IMR-90 (cell line): ENCODE measurements at regions not wholly inside any gene's neighbourhood (a gene's known extent, or its start where the extent isn't known, plus 50 kb on each side); places are given as distances from the start of the nearest gene placed in this dataset.

Source experiments
- ATAC-seq: fragments of 200-7000 bp; cut with Tn5 transposase; 2 replicates; pipeline ENCODE4 v1.9.1; 2020; ENCODE audit warnings: low read depth, mild to moderate bottlenecking, moderate library complexity
- BruUV-seq: library from RNA; stranded (reverse); fragments of 400-500 nt; replicated peaks from 2 replicates; lab custom pipeline; 2021; lab: Mats Ljungman, UMichigan
- CTCF ChIA-PET: fragments of 300-600 bp; formaldehyde crosslinking; extraction: SDS; loops from one replicate; lab custom pipeline; 2021; ENCODE audit warnings: antibody characterized with exemption; lab: Yijun Ruan, JAX
- POLR2A ChIA-PET: fragments of 300-600 bp; sonication (Branson Sonifier 250); formaldehyde crosslinking; loops from one replicate; lab custom pipeline; 2022; ENCODE audit warnings: antibody characterized with exemption; ENCODE audit not compliant: unreplicated experiment; lab: Charles Lee
- DNase-seq: peaks from one replicate; pipeline ENCODE4 v3.0.0; 2013
- H2AFZ ChIP-seq: replicated peaks from 2 replicates; pipeline ENCODE3; 2013; ENCODE audit warnings: low read length, mild to moderate bottlenecking; ENCODE audit not compliant: poor library complexity
- H2AK5ac ChIP-seq: 2 replicates; pipeline ENCODE4 v1.6.1; 2013; ENCODE audit warnings: low read depth, low read length, inconsistent platforms
- H2AK9ac ChIP-seq: replicated peaks from 2 replicates; pipeline ENCODE3; 2013; ENCODE audit warnings: mild to moderate bottlenecking, low read depth, low read length, moderate library complexity; ENCODE audit not compliant: poor library complexity
- H2BK120ac ChIP-seq: 2 replicates; pipeline ENCODE4 v1.6.1; 2013; ENCODE audit warnings: low read depth, low read length, inconsistent platforms
- H2BK15ac ChIP-seq: 3 replicates; pipeline ENCODE4 v1.6.1; 2013; ENCODE audit warnings: low read depth, low read length, inconsistent platforms
- H2BK20ac ChIP-seq: 2 replicates; pipeline ENCODE4 v1.6.1; 2013; ENCODE audit warnings: low read depth, mild to moderate bottlenecking, inconsistent platforms, low read length, moderate library complexity
- H2BK5ac ChIP-seq: 2 replicates; pipeline ENCODE4 v1.6.1; 2013; ENCODE audit warnings: mild to moderate bottlenecking, low read depth, low read length, inconsistent platforms; ENCODE audit not compliant: poor library complexity, severe bottlenecking
- H3K14ac ChIP-seq: replicated peaks from 2 replicates; pipeline ENCODE4 v1.6.1; 2013; ENCODE audit warnings: low read depth, low read length, inconsistent platforms
- H3K18ac ChIP-seq: 2 replicates; pipeline ENCODE4 v1.6.1; 2013; ENCODE audit warnings: low read depth, low read length, control low read depth
- H3K23ac ChIP-seq: 2 replicates; pipeline ENCODE4 v1.6.1; 2013; ENCODE audit warnings: low read depth, low read length, inconsistent platforms
- H3K27ac ChIP-seq: 2 replicates; pipeline ENCODE4 v1.5.1; 2013; ENCODE audit warnings: mild to moderate bottlenecking, control low read depth, low read length; ENCODE audit not compliant: insufficient read depth
- H3K27me3 ChIP-seq: 2 replicates; pipeline ENCODE4 v1.6.1; 2013; ENCODE audit warnings: low read length; ENCODE audit not compliant: control insufficient read depth, insufficient read depth
- H3K36me3 ChIP-seq: 2 replicates; pipeline ENCODE4 v1.6.1; 2013; ENCODE audit warnings: low read length, mixed read lengths; ENCODE audit not compliant: control insufficient read depth, insufficient read depth
- H3K4ac ChIP-seq: 2 replicates; pipeline ENCODE4 v1.6.1; 2013; ENCODE audit warnings: low read depth, low read length, inconsistent platforms
- H3K4me1 ChIP-seq: 2 replicates; pipeline ENCODE4 v1.6.1; 2013; ENCODE audit warnings: low read length, mixed read lengths; ENCODE audit not compliant: control insufficient read depth, insufficient read depth
- H3K4me2 ChIP-seq: 2 replicates; pipeline ENCODE4 v1.6.1; 2013; ENCODE audit warnings: low read depth, mild to moderate bottlenecking, control low read depth, low read length, moderate library complexity
- H3K4me3 ChIP-seq: 2 replicates; pipeline ENCODE4 v1.5.1; 2013; ENCODE audit warnings: low read depth, mild to moderate bottlenecking, control low read depth, low read length, moderate library complexity; ENCODE audit not compliant: insufficient read depth
- H3K56ac ChIP-seq: 2 replicates; pipeline ENCODE4 v1.6.1; 2013; ENCODE audit warnings: low read length, inconsistent platforms; ENCODE audit not compliant: insufficient read depth; ENCODE audit errors: extremely low read depth
- H3K79me1 ChIP-seq, 2 experiments: 2 replicates each; pipeline ENCODE4 v1.6.1; 2013; ENCODE audit warnings: low read length in 2 of 2, inconsistent platforms in 1 of 2, low read depth in 1 of 2
- H3K9ac ChIP-seq: 2 replicates; pipeline ENCODE4 v1.6.1; 2013; ENCODE audit warnings: low read depth, low read length, control low read depth
- H3K9me1 ChIP-seq: 2 replicates; pipeline ENCODE4 v1.6.1; 2013; ENCODE audit warnings: low read length, inconsistent platforms; ENCODE audit not compliant: insufficient read depth
- H3K9me3 ChIP-seq: 2 replicates; pipeline ENCODE4 v1.6.1; 2013; ENCODE audit warnings: low read length; ENCODE audit not compliant: control insufficient read depth, insufficient read depth
- H4K20me1 ChIP-seq: 2 replicates; pipeline ENCODE4 v1.6.1; 2013; ENCODE audit warnings: low read length, inconsistent platforms; ENCODE audit not compliant: insufficient read depth
- H4K5ac ChIP-seq: 2 replicates; pipeline ENCODE4 v1.6.1; 2013; ENCODE audit warnings: mild to moderate bottlenecking, low read depth, low read length, control low read depth
- H4K8ac ChIP-seq, 2 experiments: 2 replicates each; pipeline ENCODE4 v1.6.1; 2013; ENCODE audit warnings: low read depth in 2 of 2, low read length in 2 of 2, control low read depth in 1 of 2, inconsistent platforms in 1 of 2
- H4K91ac ChIP-seq: 2 replicates; pipeline ENCODE4 v1.6.1; 2013; ENCODE audit warnings: low read depth, low read length, inconsistent platforms; ENCODE audit not compliant: insufficient read depth
- CHD1 ChIP-seq: IDR thresholded peaks from 2 replicates; pipeline ENCODE4 v1.6.1; 2012; ENCODE audit warnings: low read depth, low read length, improper control_type of control experiment
- CTCF ChIP-seq: conservative IDR thresholded peaks from 2 replicates; pipeline ENCODE4 v1.5.1; 2012; ENCODE audit warnings: mild to moderate bottlenecking, low read depth, low read length, improper control_type of control experiment
- FOS ChIP-seq: fragments of 150-350 bp; IDR thresholded peaks from 2 replicates; pipeline ENCODE4 v1.6.1; 2016; ENCODE audit warnings: low read depth, low read length
- MAZ ChIP-seq: IDR thresholded peaks from 2 replicates; pipeline ENCODE4 v1.6.1; 2012; ENCODE audit warnings: low read depth, mild to moderate bottlenecking, low read length, improper control_type of control experiment, moderate library complexity, borderline replicate concordance
- MXI1 ChIP-seq: IDR thresholded peaks from 2 replicates; pipeline ENCODE4 v1.6.1; 2012; ENCODE audit warnings: low read depth, mild to moderate bottlenecking, low read length, moderate library complexity, borderline replicate concordance
- NFE2L2 ChIP-seq: fragments of 150-350 bp; IDR thresholded peaks from 2 replicates; pipeline ENCODE4 v1.6.1; 2016; ENCODE audit warnings: low read depth, mild to moderate bottlenecking, low read length
- POLR2A ChIP-seq: IDR thresholded peaks from 2 replicates; pipeline ENCODE4 v1.6.1; 2012; ENCODE audit warnings: mild to moderate bottlenecking, low read depth, low read length
- RCOR1 ChIP-seq: IDR thresholded peaks from 2 replicates; pipeline ENCODE4 v1.6.1; 2012; ENCODE audit warnings: mild to moderate bottlenecking, low read length, improper control_type of control experiment; ENCODE audit not compliant: insufficient replicate concordance
- RFX5 ChIP-seq: IDR thresholded peaks from 2 replicates; pipeline ENCODE4 v1.8.0; 2012; ENCODE audit warnings: low read depth, mild to moderate bottlenecking, low read length, moderate library complexity
- WGBS, 2 experiments: methylation state at CpG; one replicate each; pipeline versions ENCODE4 v1.1.5 to v1.1.7; 2013; ENCODE audit warnings: missing lambda C conversion rate in 2 of 2; ENCODE audit not compliant: insufficient read length in 1 of 2; ENCODE audit errors: extremely low coverage in 2 of 2; 5-methylcytosine and 5-hydroxymethylcytosine counted together
- dilution Hi-C: fragments of 300-500 bp; cut with HindIII; formaldehyde crosslinking; loops from one replicate; pipeline ENCODE4 v1.14.3; 2018; ENCODE audit warnings: low sequenced_read_pairs; ENCODE audit not compliant: unreplicated experiment
- in situ Hi-C: fragments of 300-500 bp; cut with MboI; formaldehyde crosslinking; loops from 3 replicates; pipeline ENCODE4 v1.14.3; 2019; ENCODE audit warnings: low sequenced_read_pairs, inconsistent platforms, mixed read lengths
- intact Hi-C: fragments of 100-400 bp; cut with micrococcal nuclease; formaldehyde crosslinking; loops from 2 replicates; pipeline ENCODE4 v1.10.0; 2022

GRCh38 chr12:42819846-42820245, 230.3 kb upstream of the PRICKLE1 start:
- Histone ChIP-seq H2BK120ac (no peak overlapping the region), H2BK15ac (no peak overlapping the region), H4K20me1 (no peaks in the 10 kb centered on the region), H3K27ac (no peak overlapping the region), H3K36me3 (no peaks in the 10 kb centered on the region), H3K4me2 (no peak overlapping the region), H3K79me1 (no peaks in the 10 kb centered on the region), H2BK5ac (no peak overlapping the region), H3K27me3 (no peaks in the 10 kb centered on the region), H2BK20ac (no peak overlapping the region), H4K8ac (no peak overlapping the region), H2AK9ac (no peak overlapping the region), H4K91ac (no peak overlapping the region), H3K14ac (no peak overlapping the region), H3K4me3 (no peak overlapping the region), H3K18ac (no peak overlapping the region), H4K5ac (no peak overlapping the region), H3K4ac (no peak overlapping the region), H3K9me1 (no peaks in the 10 kb centered on the region), H3K23ac (no peak overlapping the region), H3K9ac (no peak overlapping the region), H2AK5ac (no peak overlapping the region), H2AFZ (no peak overlapping the region), H3K56ac (no peak overlapping the region), H3K9me3 (no peaks in the 10 kb centered on the region), H3K4me1 (no peaks in the 10 kb centered on the region)
- ChIA-PET POLR2A (no interaction called here), CTCF (no interaction called here)
- TF ChIP-seq MAZ (no peak), FOS (no peak), MXI1 (no peak), CTCF (no peak), RFX5 (no peak), NFE2L2 (no peak), POLR2A (no peak), CHD1 (no peak), RCOR1 (no peak)
- in situ Hi-C loops (no loop called here), dilution Hi-C loops (no loop called here), intact Hi-C loops (no loop called here)
- whole genome bisulfite sequencing, 2 experiments, result no CpG with 5 or more reads among the region's 6 CpGs
- ATAC-seq (no peak), DNase-seq (no peak)
- no TSS peak for BruUV-seq
